Ascending aorta (tissue), 2 donors: ENCODE measurements at regions not wholly inside any gene's neighbourhood (a gene's known extent, or its start where the extent isn't known, plus 50 kb on each side); places are given as distances from the start of the nearest gene placed in this dataset.

ENCODE experiments used
- DNase-seq, 2 donors: peaks; one replicate each; pipeline ENCODE4 v3.0.0-alpha.2; 2019; ENCODE audit warnings: low spot score in 2 of 2
- H3K27ac ChIP-seq, 2 donors: fragments of 200-600 bp; sonication (generic); one replicate each; pipeline ENCODE4 v1.5.1; 2016 to 2017; ENCODE audit warnings: mild to moderate bottlenecking in 1 of 2
- H3K27me3 ChIP-seq: fragments of 200-600 bp; sonication (generic); one replicate; pipeline ENCODE4 v1.5.1; 2017
- H3K36me3 ChIP-seq, 2 donors: fragments of 200-600 bp; sonication (generic); one replicate each; pipeline ENCODE4 v1.5.1; 2016
- H3K4me1 ChIP-seq, 2 donors: fragments of 200-600 bp; sonication (generic); one replicate each; pipeline ENCODE4 v1.5.1; 2016 to 2017; ENCODE audit warnings: mild to moderate bottlenecking in 1 of 2
- H3K4me3 ChIP-seq, 2 donors: fragments of 200-600 bp; sonication (generic); one replicate each; pipeline ENCODE4 v1.5.1; 2016 to 2017; ENCODE audit warnings: mild to moderate bottlenecking in 1 of 2
- H3K9me3 ChIP-seq, 2 donors: fragments of 200-600 bp; sonication (generic); one replicate each; pipeline ENCODE4 v1.5.1; 2016
- intact Hi-C: fragments of 100-400 bp; cut with DNase I; formaldehyde crosslinking; loops from one replicate; pipeline ENCODE4 v1.15.1; 2023
- TF ChIP-seq, protein P1 (sequence below), 3 experiments: fragments of 200-600 bp in 2 of 3; fragments of 450-650 bp in 1 of 3; sonication (generic) in 2 of 3; IDR thresholded peaks; one replicate each; pipeline ENCODE4 v1.5.1; 2016 to 2019; ENCODE audit warnings: antibody characterized with exemption in 3 of 3, mild to moderate bottlenecking in 1 of 3, moderate library complexity in 1 of 3

DNA sequence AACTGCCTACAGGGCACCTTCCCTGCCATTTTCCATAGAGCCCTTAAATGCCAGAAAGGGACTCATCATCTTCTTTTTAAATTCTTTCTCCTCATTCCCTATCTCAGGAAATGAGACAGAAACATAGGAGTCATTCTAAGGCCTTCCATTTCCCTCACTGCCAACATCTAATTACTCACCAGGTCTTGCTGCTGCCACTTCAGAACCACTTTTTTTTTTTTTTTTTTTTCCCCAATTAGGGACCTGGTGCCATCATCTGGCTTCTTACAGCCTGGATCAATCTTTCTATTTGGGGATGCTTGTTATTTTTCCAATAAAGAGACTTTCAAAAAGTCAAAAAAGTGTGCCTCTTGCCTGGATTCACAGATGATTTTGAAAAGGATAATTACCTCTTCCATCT is 373.4 kb downstream of the LPIN1 start:
- H3K4me1 ChIP-seq: peaks cover 0 to 3% of the 10 kb centered on the region in 2 donors
- H3K27me3 ChIP-seq: no peaks in the 10 kb centered on the region
- H3K4me3 ChIP-seq: no peak overlapping the region
- H3K27ac ChIP-seq: no peak overlapping the region
- intact Hi-C loops: no loop called here
- H3K9me3 ChIP-seq: no peaks in the 10 kb centered on the region
- no peak for DNase-seq
- TF ChIP-seq, protein P1, sequence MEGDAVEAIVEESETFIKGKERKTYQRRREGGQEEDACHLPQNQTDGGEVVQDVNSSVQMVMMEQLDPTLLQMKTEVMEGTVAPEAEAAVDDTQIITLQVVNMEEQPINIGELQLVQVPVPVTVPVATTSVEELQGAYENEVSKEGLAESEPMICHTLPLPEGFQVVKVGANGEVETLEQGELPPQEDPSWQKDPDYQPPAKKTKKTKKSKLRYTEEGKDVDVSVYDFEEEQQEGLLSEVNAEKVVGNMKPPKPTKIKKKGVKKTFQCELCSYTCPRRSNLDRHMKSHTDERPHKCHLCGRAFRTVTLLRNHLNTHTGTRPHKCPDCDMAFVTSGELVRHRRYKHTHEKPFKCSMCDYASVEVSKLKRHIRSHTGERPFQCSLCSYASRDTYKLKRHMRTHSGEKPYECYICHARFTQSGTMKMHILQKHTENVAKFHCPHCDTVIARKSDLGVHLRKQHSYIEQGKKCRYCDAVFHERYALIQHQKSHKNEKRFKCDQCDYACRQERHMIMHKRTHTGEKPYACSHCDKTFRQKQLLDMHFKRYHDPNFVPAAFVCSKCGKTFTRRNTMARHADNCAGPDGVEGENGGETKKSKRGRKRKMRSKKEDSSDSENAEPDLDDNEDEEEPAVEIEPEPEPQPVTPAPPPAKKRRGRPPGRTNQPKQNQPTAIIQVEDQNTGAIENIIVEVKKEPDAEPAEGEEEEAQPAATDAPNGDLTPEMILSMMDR (IDR thresholded peaks at IDR 0.05): no peak
- H3K36me3 ChIP-seq: no peaks in the 10 kb centered on the region

DNA sequence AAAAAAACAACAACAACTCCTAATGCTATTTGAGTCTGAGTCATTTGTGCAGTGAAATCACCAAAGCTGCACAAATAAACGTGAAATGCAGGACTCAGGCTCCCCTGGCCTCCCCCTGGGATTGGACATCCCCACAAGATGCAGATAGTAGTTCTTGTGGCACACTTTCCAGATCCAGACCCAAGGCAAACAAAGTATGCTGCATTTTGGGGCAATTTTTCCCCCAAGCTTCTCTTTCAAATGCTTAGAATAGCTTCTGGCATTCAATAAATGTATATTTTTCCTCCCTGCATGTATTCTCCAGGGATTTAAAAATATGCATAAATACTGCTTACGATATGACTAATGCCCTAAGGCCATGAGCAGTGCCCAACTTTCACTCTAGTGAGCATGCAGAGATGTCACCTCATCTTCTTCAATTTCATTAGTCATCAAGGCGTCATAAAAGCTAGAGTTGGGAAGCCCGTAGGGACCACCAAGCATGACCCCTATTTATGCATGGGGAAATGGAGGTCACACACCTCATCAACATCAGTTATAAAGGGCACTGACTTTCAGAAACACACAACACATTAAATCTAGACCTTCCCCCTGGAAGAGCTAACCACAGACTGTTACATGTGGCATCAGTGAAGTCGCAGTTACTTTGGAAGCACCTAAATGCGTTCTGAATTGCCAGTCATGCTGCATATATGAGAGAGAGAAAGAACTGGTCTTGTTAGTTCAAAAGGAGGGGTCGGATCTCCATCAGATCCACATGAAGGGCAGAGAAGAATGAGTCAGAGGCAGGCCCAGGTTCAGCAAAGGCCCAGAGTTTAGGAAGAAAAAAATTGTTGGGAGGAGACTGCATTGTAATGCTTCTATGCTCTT is 374.1 kb downstream of the LPIN1 start:
- TF ChIP-seq, protein P1 (IDR thresholded peaks at IDR 0.05): no peak
- peaks cover 0 to 3% of the 10 kb centered on the region in 2 donors for H3K4me1 ChIP-seq
- no peak overlapping the region for H3K27ac ChIP-seq
- intact Hi-C loops: no loop called here
- H3K9me3 ChIP-seq: no peaks in the 10 kb centered on the region
- DNase-seq: no peak
- H3K36me3 ChIP-seq: no peaks in the 10 kb centered on the region
- H3K4me3 ChIP-seq: no peak overlapping the region
- no peaks in the 10 kb centered on the region for H3K27me3 ChIP-seq

DNA sequence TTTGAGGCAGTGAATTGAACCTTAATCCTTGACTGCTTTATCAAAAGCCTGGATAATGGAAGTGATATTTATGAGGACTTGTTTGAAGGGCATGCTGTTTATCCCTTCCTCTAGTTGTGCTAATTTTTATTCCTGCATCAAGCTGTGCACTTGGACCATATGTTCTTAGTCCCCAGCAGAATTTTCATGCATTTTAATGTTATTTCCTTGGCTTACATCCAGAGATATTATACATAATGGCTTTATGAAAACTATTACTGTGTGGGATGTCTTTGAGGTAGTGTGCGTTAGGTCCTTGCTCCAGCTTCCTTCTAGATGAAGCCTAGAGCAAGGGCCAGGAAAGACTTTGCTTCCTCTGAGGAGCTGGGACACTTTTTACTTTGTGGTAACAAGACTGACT is 378.4 kb downstream of the LPIN1 start:
- no peak overlapping the region for H3K4me3 ChIP-seq
- no peak for DNase-seq
- H3K4me1 ChIP-seq: peaks cover 0 to 3% of the 10 kb centered on the region in 2 donors
- no peaks in the 10 kb centered on the region for H3K9me3 ChIP-seq
- TF ChIP-seq, protein P1 (IDR thresholded peaks at IDR 0.05): no peak
- no peak overlapping the region for H3K27ac ChIP-seq
- H3K27me3 ChIP-seq: no peaks in the 10 kb centered on the region
- intact Hi-C loops: no loop called here
- no peaks in the 10 kb centered on the region for H3K36me3 ChIP-seq

DNA sequence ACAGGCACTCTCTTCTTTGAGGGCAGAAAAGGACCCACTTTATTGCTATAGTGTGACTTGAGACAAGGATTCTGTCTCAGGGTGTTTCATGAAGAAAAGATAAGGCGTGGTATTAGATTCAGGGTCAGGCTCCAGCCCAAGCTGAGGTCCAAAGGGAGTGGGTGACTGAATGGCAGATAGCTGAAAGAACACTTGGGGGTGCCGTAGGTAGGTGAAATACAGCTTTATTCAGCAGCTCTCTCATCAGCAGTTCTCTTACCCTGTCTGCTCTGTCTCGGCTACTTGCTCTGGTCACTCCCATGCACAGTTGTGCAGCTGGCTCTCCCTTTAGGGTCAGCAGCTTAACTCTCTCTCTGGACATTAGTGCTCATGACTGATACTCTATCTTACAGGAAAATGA is 379.9 kb downstream of the LPIN1 start:
- DNase-seq: no peak
- intact Hi-C loops: no loop called here
- Histone ChIP-seq H3K27me3 (no peaks in the 10 kb centered on the region), H3K4me3 (no peak overlapping the region), H3K4me1 (no peaks in the 10 kb centered on the region), H3K36me3 (no peaks in the 10 kb centered on the region), H3K27ac (no peak overlapping the region), H3K9me3 (no peaks in the 10 kb centered on the region)
- TF ChIP-seq, protein P1 (IDR thresholded peaks at IDR 0.05): no peak

DNA sequence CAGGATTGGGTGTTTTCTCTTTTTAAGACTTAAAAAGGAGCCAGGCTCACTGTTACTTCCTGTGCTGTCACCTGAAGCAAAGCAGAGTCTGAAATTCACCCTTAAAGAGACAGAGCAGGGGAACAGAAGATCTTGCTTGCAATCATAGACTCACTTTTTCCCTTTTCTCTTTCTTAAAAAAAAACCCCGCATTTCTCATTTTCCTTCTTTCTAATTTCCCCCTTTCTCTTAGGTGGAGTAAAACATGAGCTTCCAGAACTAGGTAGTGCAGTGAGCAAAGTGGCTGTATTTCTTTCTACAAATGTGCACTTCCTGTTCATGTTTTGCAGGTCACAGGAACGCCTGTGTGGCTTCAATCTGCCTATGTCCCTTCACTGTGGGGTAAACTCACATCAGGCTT is 381.2 kb downstream of the LPIN1 start:
- TF ChIP-seq, protein P1 (IDR thresholded peaks at IDR 0.05): no peak
- intact Hi-C loops: no loop called here

More for the DNA sequence above, 381.2 kb downstream of the LPIN1 start:
- Histone ChIP-seq H3K27me3 (no peaks in the 10 kb centered on the region), H3K36me3 (no peaks in the 10 kb centered on the region), H3K4me1 (no peaks in the 10 kb centered on the region), H3K9me3 (no peaks in the 10 kb centered on the region), H3K27ac (no peak overlapping the region), H3K4me3 (no peak overlapping the region)
- DNase-seq: no peak
